HCT116 (cell line): ENCODE measurements at regions not wholly inside any gene's neighbourhood (a gene's known extent, or its start where the extent isn't known, plus 50 kb on each side); places are given as distances from the start of the nearest gene placed in this dataset.

Experiments
- ATAC-seq: fragments of 200-7000 bp; cut with Tn5 transposase; 2 replicates; pipeline ENCODE4 v1.9.1; 2020; ENCODE audit warnings: mild to moderate bottlenecking, moderate library complexity
- BruUV-seq: library from RNA; stranded (reverse); fragments of 400-500 nt; replicated peaks from 2 replicates; lab custom pipeline; 2021; lab: Mats Ljungman, UMichigan
- CTCF ChIA-PET: fragments of 300-600 bp; sonication (Branson Sonifier 250); formaldehyde crosslinking; loops from one replicate; lab custom pipeline; 2021; ENCODE audit warnings: antibody characterized with exemption; lab: Charles Lee
- POLR2A ChIA-PET: fragments of 300-600, 350-600 bp; sonication (Branson Sonifier 250); formaldehyde crosslinking; loops from one replicate; lab custom pipeline; 2021; ENCODE audit warnings: antibody characterized with exemption; lab: Charles Lee
- RAD21 ChIA-PET, 2 experiments: fragments of 300-600 bp; sonication (Branson Sonifier 250); formaldehyde crosslinking; loops; one replicate each; lab custom pipeline; 2023; ENCODE audit warnings: low total read pairs in 2 of 2; ENCODE audit not compliant: uncharacterized antibody in 2 of 2, unreplicated experiment in 2 of 2, low non-redundant PET in 1 of 2; lab: Charles Lee
- DNase-seq: peaks from one replicate; pipeline ENCODE4 v3.0.0-alpha.2; 2010; ENCODE audit warnings: low read depth, low spot score
- H2AFZ ChIP-seq: fragments of 200-600 bp; shearing (Covaris generic), sonication (generic); 2 replicates; pipeline ENCODE4 v1.6.1; 2017; ENCODE audit warnings: low read depth, mixed run types, mixed read lengths, antibody characterized with exemption, low read length; ENCODE audit not compliant: poor library complexity, severe bottlenecking
- H3K27ac ChIP-seq: 2 replicates; pipeline ENCODE4 v1.5.1; 2012; ENCODE audit warnings: low read depth, low read length
- H3K27me3 ChIP-seq: fragments of 200-600 bp; sonication (generic); 2 replicates; pipeline ENCODE4 v1.6.1; 2016; ENCODE audit warnings: mixed run types, low read length, mixed read lengths; ENCODE audit not compliant: insufficient read depth
- H3K36me3 ChIP-seq, 2 experiments: fragments of 200-500 bp in 1 of 2; fragments of 200-600 bp in 1 of 2; sonication (Bioruptor generic) in 1 of 2; sonication (generic) in 1 of 2; 2 replicates each; pipeline versions ENCODE4 v1.5.1 to v1.6.1; 2014 to 2016; ENCODE audit warnings: low read length in 2 of 2, inconsistent platforms in 1 of 2, mixed read lengths in 1 of 2, mixed run types in 1 of 2; ENCODE audit not compliant: insufficient read depth in 2 of 2, control insufficient read depth in 1 of 2
- H3K4me1 ChIP-seq, 2 experiments: fragments of 200-600 bp in 1 of 2; sonication (generic) in 1 of 2; 2 replicates each; pipeline versions ENCODE4 v1.5.1 to v1.6.1; 2012 to 2017; ENCODE audit warnings: low read length in 2 of 2, inconsistent platforms in 1 of 2, mild to moderate bottlenecking in 1 of 2, mixed read lengths in 1 of 2, mixed run types in 1 of 2, moderate library complexity in 1 of 2; ENCODE audit not compliant: insufficient read depth in 2 of 2, control insufficient read depth in 1 of 2
- H3K4me2 ChIP-seq: fragments of 200-600 bp; sonication (generic); 2 replicates; pipeline ENCODE4 v1.6.1; 2017; ENCODE audit warnings: mixed run types, low read length, mixed read lengths
- H3K4me3 ChIP-seq, 2 experiments: fragments of 200-600 bp in 1 of 2; sonication (generic) in 1 of 2; replicated peaks in 1 of 2; 2 replicates each; pipeline ENCODE4 v1.5.1; 2011 to 2016; ENCODE audit warnings: low read length in 2 of 2, control low read depth in 1 of 2, low read depth in 1 of 2, mild to moderate bottlenecking in 1 of 2, mixed read lengths in 1 of 2, mixed run types in 1 of 2
- H3K79me2 ChIP-seq: fragments of 200-600 bp; sonication (generic); 2 replicates; pipeline ENCODE4 v1.6.1; 2017; ENCODE audit warnings: mild to moderate bottlenecking, mixed run types, low read length, moderate library complexity, mixed read lengths; ENCODE audit not compliant: insufficient read depth
- H3K9ac ChIP-seq: fragments of 200-600 bp; sonication (generic); 2 replicates; pipeline ENCODE4 v1.6.1; 2016; ENCODE audit warnings: low read length, mixed read lengths
- H3K9me2 ChIP-seq: fragments of 200-600 bp; sonication (generic), shearing (Covaris generic); 2 replicates; pipeline ENCODE4 v1.6.1; 2017; ENCODE audit warnings: mixed run types, mild to moderate bottlenecking, moderate library complexity; ENCODE audit not compliant: insufficient read depth
- H3K9me3 ChIP-seq, 2 experiments: fragments of 200-500 bp in 1 of 2; fragments of 200-600 bp in 1 of 2; sonication (Bioruptor generic) in 1 of 2; sonication (generic) in 1 of 2; 2 replicates each; pipeline ENCODE4 v1.6.1; 2014 to 2017; ENCODE audit warnings: low read length in 2 of 2, mixed read lengths in 2 of 2, inconsistent platforms in 1 of 2, low read depth in 1 of 2, mild to moderate bottlenecking in 1 of 2, mixed run types in 1 of 2, moderate library complexity in 1 of 2; ENCODE audit not compliant: control insufficient read depth in 1 of 2, insufficient read depth in 1 of 2
- H4K20me1 ChIP-seq: fragments of 200-600 bp; sonication (generic), shearing (Covaris generic); 2 replicates; pipeline ENCODE4 v1.6.1; 2017; ENCODE audit warnings: mixed run types, mild to moderate bottlenecking, moderate library complexity; ENCODE audit not compliant: insufficient read depth
- CEBPB ChIP-seq: IDR thresholded peaks from 2 replicates; pipeline ENCODE4 v1.6.1; 2012; ENCODE audit warnings: low read depth
- CTCF ChIP-seq, 3 experiments: fragments of 200-600 bp in 1 of 3; sonication (generic) in 1 of 3; IDR thresholded peaks in 2 of 3; conservative IDR thresholded peaks in 1 of 3; 2 replicates each; pipeline ENCODE4 v1.5.1; 2012 to 2017; ENCODE audit warnings: low read depth in 2 of 3, low read length in 2 of 3, antibody characterized with exemption in 1 of 3, borderline replicate concordance in 1 of 3, control low read depth in 1 of 3, mild to moderate bottlenecking in 1 of 3, mixed read lengths in 1 of 3, mixed run types in 1 of 3, moderate library complexity in 1 of 3; ENCODE audit not compliant: insufficient read depth in 1 of 3
- EGR1 ChIP-seq: IDR thresholded peaks from 2 replicates; pipeline ENCODE4 v1.6.1; 2012; ENCODE audit warnings: low read depth
- ELF1 ChIP-seq: IDR thresholded peaks from 2 replicates; pipeline ENCODE4 v1.6.1; 2012; ENCODE audit warnings: low read depth, borderline replicate concordance
- JUND ChIP-seq: IDR thresholded peaks from 2 replicates; pipeline ENCODE4 v1.6.1; 2012
- MAX ChIP-seq: IDR thresholded peaks from 2 replicates; pipeline ENCODE4 v1.6.1; 2012
- POLR2A ChIP-seq: IDR thresholded peaks from 2 replicates; pipeline ENCODE4 v1.7.0; 2011; ENCODE audit warnings: borderline replicate concordance; ENCODE audit not compliant: insufficient read depth, insufficient read length; ENCODE audit errors: extremely low read depth
- POLR2AphosphoS5 ChIP-seq: IDR thresholded peaks from 2 replicates; pipeline ENCODE4 v1.6.1; 2011; ENCODE audit warnings: mild to moderate bottlenecking, low read depth, low read length, moderate library complexity
- RAD21 ChIP-seq: IDR thresholded peaks from 2 replicates; pipeline ENCODE4 v1.6.1; 2012; ENCODE audit warnings: low read depth, mild to moderate bottlenecking
- SIN3A ChIP-seq: IDR thresholded peaks from 2 replicates; pipeline ENCODE4 v1.6.1; 2012; ENCODE audit warnings: low read depth
- SRF ChIP-seq: IDR thresholded peaks from 2 replicates; pipeline ENCODE4 v1.6.1; 2012; ENCODE audit warnings: low read depth
- TCF7L2 ChIP-seq: IDR thresholded peaks from 2 replicates; pipeline ENCODE4 v1.7.0; 2011; ENCODE audit warnings: borderline replicate concordance, inconsistent platforms; ENCODE audit not compliant: insufficient read depth, insufficient read length; ENCODE audit errors: extremely low read depth
- YY1 ChIP-seq: IDR thresholded peaks from 2 replicates; pipeline ENCODE4 v1.6.1; 2011; ENCODE audit warnings: low read length, low read depth, moderate library complexity, mild to moderate bottlenecking; ENCODE audit not compliant: insufficient replicate concordance; ENCODE audit errors: extremely low read depth
- ZFX ChIP-seq: fragments of 450-650 bp; IDR thresholded peaks from 2 replicates; pipeline ENCODE4 v1.6.1; 2017
- ZNF274 ChIP-seq: fragments of 200-500 bp; sonication (Bioruptor generic); IDR thresholded peaks from 2 replicates; pipeline ENCODE4 v1.6.1; 2014; ENCODE audit warnings: mild to moderate bottlenecking, low read depth, low read length, inconsistent platforms
- intact Hi-C: fragments of 100-400 bp; cut with micrococcal nuclease; formaldehyde crosslinking; loops from 2 replicates; pipeline ENCODE4 v1.10.0; 2022
- TF ChIP-seq, protein P1 (sequence below): IDR thresholded peaks from 2 replicates; pipeline ENCODE4 v1.6.1; 2012; ENCODE audit warnings: low read depth

- TF ChIP-seq SIN3A (no peak), RAD21 (no peak), YY1 (no peak), TCF7L2 (no peak), ELF1 (no peak), SRF (no peak)
- TF ChIP-seq, all 23 proteins: peak for 0
Observed at GRCh38 chr12:28899951-28900350, 249.1 kb upstream of the FAR2 start (continued).

- intact Hi-C loops: no loop called here
- Histone ChIP-seq H3K79me2 (no peaks in the 10 kb centered on the region), H3K27ac (no peak overlapping the region), H3K9me2 (no peaks in the 10 kb centered on the region), H3K4me2 (no peak overlapping the region), H3K4me3 (no peak overlapping the region), H3K36me3 (no peaks in the 10 kb centered on the region), H3K9me3 (no peaks in the 10 kb centered on the region; a peak in 1 of 4 replicates), H3K9ac (no peak overlapping the region), H3K27me3 (no peaks in the 10 kb centered on the region), H3K4me1 (no peaks in the 10 kb centered on the region), H2AFZ (no peak overlapping the region), H4K20me1 (no peaks in the 10 kb centered on the region)
- BruUV-seq: no TSS peak
- TF ChIP-seq EGR1: no peak
- TF ChIP-seq CEBPB: no peak
- TF ChIP-seq JUND: no peak
- no peak for TF ChIP-seq TCF7L2
- no peak for TF ChIP-seq ZFX
- TF ChIP-seq POLR2A: no peak
- no peak for TF ChIP-seq SIN3A
- TF ChIP-seq, protein P1, sequence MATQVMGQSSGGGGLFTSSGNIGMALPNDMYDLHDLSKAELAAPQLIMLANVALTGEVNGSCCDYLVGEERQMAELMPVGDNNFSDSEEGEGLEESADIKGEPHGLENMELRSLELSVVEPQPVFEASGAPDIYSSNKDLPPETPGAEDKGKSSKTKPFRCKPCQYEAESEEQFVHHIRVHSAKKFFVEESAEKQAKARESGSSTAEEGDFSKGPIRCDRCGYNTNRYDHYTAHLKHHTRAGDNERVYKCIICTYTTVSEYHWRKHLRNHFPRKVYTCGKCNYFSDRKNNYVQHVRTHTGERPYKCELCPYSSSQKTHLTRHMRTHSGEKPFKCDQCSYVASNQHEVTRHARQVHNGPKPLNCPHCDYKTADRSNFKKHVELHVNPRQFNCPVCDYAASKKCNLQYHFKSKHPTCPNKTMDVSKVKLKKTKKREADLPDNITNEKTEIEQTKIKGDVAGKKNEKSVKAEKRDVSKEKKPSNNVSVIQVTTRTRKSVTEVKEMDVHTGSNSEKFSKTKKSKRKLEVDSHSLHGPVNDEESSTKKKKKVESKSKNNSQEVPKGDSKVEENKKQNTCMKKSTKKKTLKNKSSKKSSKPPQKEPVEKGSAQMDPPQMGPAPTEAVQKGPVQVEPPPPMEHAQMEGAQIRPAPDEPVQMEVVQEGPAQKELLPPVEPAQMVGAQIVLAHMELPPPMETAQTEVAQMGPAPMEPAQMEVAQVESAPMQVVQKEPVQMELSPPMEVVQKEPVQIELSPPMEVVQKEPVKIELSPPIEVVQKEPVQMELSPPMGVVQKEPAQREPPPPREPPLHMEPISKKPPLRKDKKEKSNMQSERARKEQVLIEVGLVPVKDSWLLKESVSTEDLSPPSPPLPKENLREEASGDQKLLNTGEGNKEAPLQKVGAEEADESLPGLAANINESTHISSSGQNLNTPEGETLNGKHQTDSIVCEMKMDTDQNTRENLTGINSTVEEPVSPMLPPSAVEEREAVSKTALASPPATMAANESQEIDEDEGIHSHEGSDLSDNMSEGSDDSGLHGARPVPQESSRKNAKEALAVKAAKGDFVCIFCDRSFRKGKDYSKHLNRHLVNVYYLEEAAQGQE: no peak
- TF ChIP-seq YY1: no peak
- no peak for TF ChIP-seq CTCF (IDR thresholded peaks at IDR 0.05 in 2 of 3, conservative IDR thresholded peaks at IDR 0.05 in 1 of 3; ENCODE audit: borderline replicate concordance in 1 of 3, insufficient read depth in 1 of 3, low read depth in 2 of 3, low read length in 2 of 3)
- no peak for TF ChIP-seq SRF
- no peak for TF ChIP-seq POLR2AphosphoS5
- no peak for TF ChIP-seq RAD21
- no peak for TF ChIP-seq ZNF274
- no peak for TF ChIP-seq MAX
- ChIA-PET RAD21 (no interaction called here), CTCF (no interaction called here), POLR2A (no interaction called here)
- ATAC-seq (no peak), DNase-seq (no peak)
Observed at GRCh38 chr12:28905220-28905955, 243.7 kb upstream of the FAR2 start.
